PC-9 (cell line): ENCODE measurements at regions not wholly inside any gene's neighbourhood (a gene's known extent, or its start where the extent isn't known, plus 50 kb on each side); places are given as distances from the start of the nearest gene placed in this dataset.
"Not testable (repeated sequence)": the region's sequence is repeated elsewhere in the genome, so short reads cannot be mapped to it uniquely, and the experiment has no call there.

ENCODE experiments used
- BruUV-seq: library from RNA; stranded (reverse); fragments of 400-500 nt; replicated peaks from 2 replicates; lab custom pipeline; 2021; lab: Mats Ljungman, UMichigan
- CTCF ChIA-PET: fragments of 300-600 bp; sonication (Branson Sonifier 250); formaldehyde crosslinking; loops from one replicate; lab custom pipeline; 2022; ENCODE audit warnings: antibody characterized with exemption; lab: Charles Lee
- POLR2A ChIA-PET: fragments of 300-600 bp; sonication (Branson Sonifier 250); formaldehyde crosslinking; loops from one replicate; lab custom pipeline; 2022; ENCODE audit warnings: antibody characterized with exemption; ENCODE audit not compliant: unreplicated experiment; lab: Charles Lee
- DNase-seq, 2 experiments: peaks; one replicate each; pipeline versions ENCODE4 v3.0.0 to v3.0.0-alpha.2; 2015 to 2022; ENCODE audit warnings: mixed read lengths in 1 of 2
- H2AFZ ChIP-seq: fragments of 200-600 bp; sonication (generic); 2 replicates; pipeline ENCODE4 v1.8.1; 2017; ENCODE audit warnings: antibody characterized with exemption
- H3F3A ChIP-seq: fragments of 200-600 bp; sonication (generic); 2 replicates; pipeline ENCODE4 v1.8.1; 2017; ENCODE audit warnings: antibody characterized with exemption, mild to moderate bottlenecking, low read depth; ENCODE audit not compliant: insufficient read depth
- H3K27ac ChIP-seq: fragments of 200-600 bp; sonication (generic); 2 replicates; pipeline ENCODE4 v1.6.1; 2016; ENCODE audit warnings: mixed run types
- H3K27me3 ChIP-seq: fragments of 200-600 bp; sonication (generic); 2 replicates; pipeline ENCODE4 v1.6.1; 2016; ENCODE audit warnings: low read depth, mixed run types; ENCODE audit not compliant: insufficient read depth
- H3K36me3 ChIP-seq: fragments of 200-600 bp; sonication (generic); 2 replicates; pipeline ENCODE4 v1.6.1; 2016; ENCODE audit warnings: low read depth, mixed run types
- H3K4me1 ChIP-seq: fragments of 200-600 bp; sonication (generic); replicated peaks from 2 replicates; pipeline ENCODE4 v1.6.1; 2016; ENCODE audit warnings: mixed run types; ENCODE audit not compliant: insufficient read depth
- H3K4me2 ChIP-seq: fragments of 200-600 bp; sonication (generic); 2 replicates; pipeline ENCODE4 v1.6.1; 2017; ENCODE audit warnings: mixed run types
- H3K4me3 ChIP-seq: fragments of 200-600 bp; sonication (generic); 2 replicates; pipeline ENCODE4 v1.6.1; 2016; ENCODE audit warnings: mixed run types
- H3K79me2 ChIP-seq: fragments of 200-600 bp; sonication (generic); 2 replicates; pipeline ENCODE4 v1.6.1; 2017; ENCODE audit warnings: low read depth, mixed run types
- H3K9me2 ChIP-seq: fragments of 200-600 bp; sonication (generic); 2 replicates; pipeline ENCODE4 v1.8.1; 2017; ENCODE audit warnings: mild to moderate bottlenecking; ENCODE audit not compliant: insufficient read depth
- H3K9me3 ChIP-seq: fragments of 200-600 bp; sonication (generic); 2 replicates; pipeline ENCODE4 v1.8.1; 2016; ENCODE audit warnings: low read depth; ENCODE audit not compliant: insufficient read depth
- H4K20me1 ChIP-seq: fragments of 200-600 bp; sonication (generic); 2 replicates; pipeline ENCODE4 v1.8.1; 2017; ENCODE audit not compliant: insufficient read depth
- EZH2 ChIP-seq: fragments of 200-600 bp; sonication (generic); IDR thresholded peaks from 2 replicates; pipeline ENCODE4 v1.8.0; 2017; ENCODE audit warnings: antibody characterized with exemption, low read depth
- intact Hi-C: fragments of 100-400 bp; cut with micrococcal nuclease; formaldehyde crosslinking; loops from one replicate; pipeline ENCODE4 v1.10.0; 2022; ENCODE audit not compliant: unreplicated experiment
- TF ChIP-seq, protein P1 (sequence below): fragments of 200-600 bp; sonication (generic); conservative IDR thresholded peaks from 2 replicates; pipeline ENCODE4 v1.6.1; 2017; ENCODE audit warnings: mixed run types, antibody characterized with exemption, mild to moderate bottlenecking, moderate library complexity

- Histone ChIP-seq H3K9me2 (no peaks in the 10 kb centered on the region), H3F3A (no peaks in the 10 kb centered on the region), H3K36me3 (no peaks in the 10 kb centered on the region), H4K20me1 (no peaks in the 10 kb centered on the region), H3K4me2 (no peak overlapping the region), H3K27me3 (no peaks in the 10 kb centered on the region), H3K4me3 (no peak overlapping the region), H3K27ac (no peak overlapping the region), H3K9me3 (no peaks in the 10 kb centered on the region; the same call in 1 of the 2 replicates), H3K4me1 (no peaks in the 10 kb centered on the region), H3K79me2 (no peaks in the 10 kb centered on the region), H2AFZ (no peak overlapping the region)
- TF ChIP-seq, protein P1, sequence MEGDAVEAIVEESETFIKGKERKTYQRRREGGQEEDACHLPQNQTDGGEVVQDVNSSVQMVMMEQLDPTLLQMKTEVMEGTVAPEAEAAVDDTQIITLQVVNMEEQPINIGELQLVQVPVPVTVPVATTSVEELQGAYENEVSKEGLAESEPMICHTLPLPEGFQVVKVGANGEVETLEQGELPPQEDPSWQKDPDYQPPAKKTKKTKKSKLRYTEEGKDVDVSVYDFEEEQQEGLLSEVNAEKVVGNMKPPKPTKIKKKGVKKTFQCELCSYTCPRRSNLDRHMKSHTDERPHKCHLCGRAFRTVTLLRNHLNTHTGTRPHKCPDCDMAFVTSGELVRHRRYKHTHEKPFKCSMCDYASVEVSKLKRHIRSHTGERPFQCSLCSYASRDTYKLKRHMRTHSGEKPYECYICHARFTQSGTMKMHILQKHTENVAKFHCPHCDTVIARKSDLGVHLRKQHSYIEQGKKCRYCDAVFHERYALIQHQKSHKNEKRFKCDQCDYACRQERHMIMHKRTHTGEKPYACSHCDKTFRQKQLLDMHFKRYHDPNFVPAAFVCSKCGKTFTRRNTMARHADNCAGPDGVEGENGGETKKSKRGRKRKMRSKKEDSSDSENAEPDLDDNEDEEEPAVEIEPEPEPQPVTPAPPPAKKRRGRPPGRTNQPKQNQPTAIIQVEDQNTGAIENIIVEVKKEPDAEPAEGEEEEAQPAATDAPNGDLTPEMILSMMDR, result no peak
- no peak for TF ChIP-seq EZH2
- no TSS peak for BruUV-seq
- no peak for DNase-seq
- intact Hi-C loops, result no loop called here
- ChIA-PET CTCF (interaction anchor here (0.5 kb wide), 1 partner anchor 65 kb away, joined by 3 read pairs; no protein-coding TSS in a partner anchor), POLR2A (no interaction called here)
Observed at GRCh38 chr12:46538976-46539375, 166.4 kb upstream of the SLC38A2 start.

- no peaks in the 10 kb centered on the region for H4K20me1 ChIP-seq
- TF ChIP-seq EZH2, result no peak
- TF ChIP-seq, protein P1, result no peak
- no peak overlapping the region for H3K4me3 ChIP-seq
- H3K27ac ChIP-seq, result no peak overlapping the region
- BruUV-seq, result no TSS peak
- intact Hi-C loops, result no loop called here
- POLR2A ChIA-PET, result no interaction called here
- no peaks in the 10 kb centered on the region for H3K27me3 ChIP-seq
- CTCF ChIA-PET, result no interaction called here
- no peak overlapping the region for H2AFZ ChIP-seq
- no peaks in the 10 kb centered on the region for H3K36me3 ChIP-seq
- H3K79me2 ChIP-seq, result no peaks in the 10 kb centered on the region
- H3K4me2 ChIP-seq, result no peak overlapping the region
- H3K4me1 ChIP-seq, result no peaks in the 10 kb centered on the region
- H3K9me3 ChIP-seq, result no peaks in the 10 kb centered on the region
- no peaks in the 10 kb centered on the region for H3F3A ChIP-seq
- no peak for DNase-seq
- H3K9me2 ChIP-seq, result no peaks in the 10 kb centered on the region
Observed at GRCh38 chr12:46537387-46537955, 164.9 kb upstream of the SLC38A2 start.

DNA sequence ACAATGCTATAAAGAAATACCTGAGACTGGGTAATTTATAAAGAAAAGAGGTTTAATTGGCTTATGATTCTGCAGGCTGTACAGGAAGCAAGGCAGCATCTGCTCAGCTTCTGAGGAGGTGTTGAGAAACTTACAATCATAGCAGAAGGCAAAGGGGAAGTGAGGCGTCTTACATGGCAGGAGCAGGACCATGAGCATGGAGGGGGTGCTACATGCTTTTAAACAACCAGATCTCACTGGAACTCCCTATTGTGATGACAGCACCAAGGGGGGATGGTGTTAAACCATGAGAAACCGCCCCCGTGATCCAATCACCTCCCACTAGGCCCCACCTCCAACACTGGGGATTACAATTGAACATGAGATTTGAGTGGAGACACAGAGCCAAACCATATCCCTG, 163.7 kb upstream of the SLC38A2 start:
- intact Hi-C loops, H3F3A ChIP-seq, H4K20me1 ChIP-seq, H3K4me3 ChIP-seq, CTCF ChIA-PET, POLR2A ChIA-PET, H3K27me3 ChIP-seq, H3K9me2 ChIP-seq, H2AFZ ChIP-seq, H3K79me2 ChIP-seq, H3K9me3 ChIP-seq, H3K4me1 ChIP-seq, DNase-seq, H3K36me3 ChIP-seq, H3K27ac ChIP-seq, BruUV-seq, H3K4me2 ChIP-seq: not testable (repeated sequence)

DNA sequence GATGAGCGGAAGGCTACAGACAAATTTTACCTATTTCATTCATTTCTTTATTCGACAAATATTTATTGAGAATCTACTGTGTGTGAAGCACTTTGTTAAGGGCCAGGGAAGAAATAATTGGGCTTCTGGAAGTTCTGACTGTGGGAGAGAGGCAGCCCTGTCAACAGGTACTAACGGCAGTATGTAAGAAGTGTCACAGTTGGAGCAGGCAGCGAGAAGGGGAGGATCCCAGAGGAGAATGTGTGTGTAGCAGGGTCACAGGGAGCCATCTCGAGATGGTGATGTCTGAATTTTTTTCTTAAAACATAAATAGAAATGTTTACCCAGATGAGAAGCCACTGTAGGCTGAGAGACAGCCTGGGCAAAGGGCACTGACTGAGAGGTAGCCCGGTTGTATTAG, 163.3 kb upstream of the SLC38A2 start:
- Histone ChIP-seq H3K9me2 (no peaks in the 10 kb centered on the region), H3K4me2 (no peak overlapping the region), H3K79me2 (no peaks in the 10 kb centered on the region), H3K9me3 (no peaks in the 10 kb centered on the region), H3F3A (no peaks in the 10 kb centered on the region), H3K27ac (no peak overlapping the region), H3K4me3 (no peak overlapping the region), H4K20me1 (no peaks in the 10 kb centered on the region), H3K27me3 (no peaks in the 10 kb centered on the region), H3K36me3 (no peaks in the 10 kb centered on the region), H2AFZ (no peak overlapping the region), H3K4me1 (no peaks in the 10 kb centered on the region)
- ChIA-PET CTCF (no interaction called here), POLR2A (no interaction called here)
- intact Hi-C loops, result no loop called here
- no peak for DNase-seq
- TF ChIP-seq, protein P1, result no peak
- TF ChIP-seq EZH2, result no peak
- BruUV-seq, result no TSS peak
